DND-41 (cell line): ENCODE measurements at regions not wholly inside any gene's neighbourhood (a gene's known extent, or its start where the extent isn't known, plus 50 kb on each side); places are given as distances from the start of the nearest gene placed in this dataset.

ENCODE experiments used
- CTCF ChIP-seq: IDR thresholded peaks from 2 replicates; pipeline ENCODE4 v1.5.1; 2012; ENCODE audit warnings: borderline replicate concordance, low read length, moderate library complexity, mild to moderate bottlenecking; ENCODE audit not compliant: poor library complexity, severe bottlenecking; ENCODE audit errors: extremely low read depth
- EZH2 ChIP-seq: IDR thresholded peaks from 3 replicates; pipeline ENCODE4 v1.6.1; 2012; ENCODE audit warnings: borderline replicate concordance, low read depth, mild to moderate bottlenecking, moderate library complexity, low read length, inconsistent platforms; ENCODE audit not compliant: severe bottlenecking

- TF ChIP-seq CTCF: no peak
- TF ChIP-seq EZH2: no peak
Measured at GRCh38 chr11:114982141-114982540, 303.8 kb downstream of the NXPE2 start.
